ENCODE measurements at regions not wholly inside any gene's neighbourhood (a gene's known extent, or its start where the extent isn't known, plus 50 kb on each side); places are given as distances from the start of the nearest gene placed in this dataset.

- Histone ChIP-seq H4K91ac (ENCODE audit: insufficient read depth, low read depth, low read length) (no peak overlapping the region), H3K56ac (ENCODE audit: extremely low read depth, insufficient read depth, low read length) (no peak overlapping the region), H3K4me1 (ENCODE audit: control insufficient read depth, insufficient read depth, low read length) (no peaks in the 10 kb centered on the region), H3K9ac (ENCODE audit: low read depth, low read length) (no peak overlapping the region), H3K18ac (ENCODE audit: low read depth, low read length) (no peak overlapping the region), H4K20me1 (ENCODE audit: insufficient read depth, low read length) (no peaks in the 10 kb centered on the region), H2BK120ac (ENCODE audit: low read depth, low read length) (no peak overlapping the region), H3K36me3 (ENCODE audit: control insufficient read depth, insufficient read depth, low read length) (no peaks in the 10 kb centered on the region), H3K79me1 (ENCODE audit: low read depth in 1 of 2, low read length in 2 of 2) (no peaks in the 10 kb centered on the region), H2AK9ac (replicated peaks; ENCODE audit: low read depth, low read length, poor library complexity) (no peak overlapping the region), H2AK5ac (ENCODE audit: low read depth, low read length) (no peak overlapping the region), H3K14ac (replicated peaks; ENCODE audit: low read depth, low read length) (no peak overlapping the region), H4K5ac (ENCODE audit: low read depth, low read length) (no peak overlapping the region), H3K27ac (ENCODE audit: insufficient read depth, low read length) (no peak overlapping the region), H3K27me3 (ENCODE audit: control insufficient read depth, insufficient read depth, low read length) (no peaks in the 10 kb centered on the region), H3K4me3 (ENCODE audit: insufficient read depth, low read depth, low read length) (no peak overlapping the region), H3K4ac (ENCODE audit: low read depth, low read length) (no peak overlapping the region), H3K4me2 (ENCODE audit: low read depth, low read length) (no peak overlapping the region), H3K9me1 (ENCODE audit: insufficient read depth, low read length) (no peaks in the 10 kb centered on the region), H3K23ac (ENCODE audit: low read depth, low read length) (no peak overlapping the region), H3K9me3 (ENCODE audit: control insufficient read depth, insufficient read depth, low read length) (no peaks in the 10 kb centered on the region), H2AFZ (replicated peaks; ENCODE audit: low read length, poor library complexity) (no peak overlapping the region), H4K8ac (ENCODE audit: low read depth in 2 of 2, low read length in 2 of 2) (no peak overlapping the region), H2BK15ac (ENCODE audit: low read depth, low read length) (no peak overlapping the region), H2BK20ac (ENCODE audit: low read depth, low read length) (no peak overlapping the region), H2BK5ac (ENCODE audit: low read depth, low read length, poor library complexity, severe bottlenecking) (no peak overlapping the region)
- ATAC-seq (ENCODE audit: low read depth): no peak
- no CpG with 5 or more reads among the region's 3 CpGs for WGBS, 2 experiments (ENCODE audit: extremely low coverage in 2 of 2, insufficient read length in 1 of 2)
- ChIA-PET POLR2A (ENCODE audit: unreplicated experiment) (no interaction called here), CTCF (no interaction called here)
- DNase-seq: no peak
- no TSS peak for BruUV-seq (replicated peaks)
- TF ChIP-seq MAZ (IDR thresholded peaks at IDR 0.05; ENCODE audit: borderline replicate concordance, low read depth, low read length): no peak
- TF ChIP-seq RFX5 (IDR thresholded peaks at IDR 0.05; ENCODE audit: low read depth, low read length): no peak
- no peak for TF ChIP-seq FOS (IDR thresholded peaks at IDR 0.05; ENCODE audit: low read depth, low read length)
- no peak for TF ChIP-seq MAFK (IDR thresholded peaks at IDR 0.05; ENCODE audit: low read depth, low read length)
- no peak for TF ChIP-seq CHD1 (IDR thresholded peaks at IDR 0.05; ENCODE audit: low read depth, low read length)
- no peak for TF ChIP-seq CTCF (conservative IDR thresholded peaks at IDR 0.05; ENCODE audit: low read depth, low read length)
- TF ChIP-seq SMC3 (IDR thresholded peaks at IDR 0.05; ENCODE audit: low read depth, low read length): no peak
- TF ChIP-seq BHLHE40 (IDR thresholded peaks at IDR 0.05; ENCODE audit: low read depth, low read length): no peak
- in situ Hi-C loops (cut with MboI; ENCODE audit: low sequenced_read_pairs): no loop called here
- dilution Hi-C loops (cut with HindIII; ENCODE audit: low sequenced_read_pairs, unreplicated experiment): no loop called here
- intact Hi-C loops (cut with micrococcal nuclease): no loop called here
Measured at GRCh38 chr12:28090835-28091234, 99.4 kb upstream of the CCDC91 start.

Measured in IMR-90 (cell line).